Left ventricle myocardium inferior (tissue), 1 donor: ENCODE measurements at regions not wholly inside any gene's neighbourhood (a gene's known extent, or its start where the extent isn't known, plus 50 kb on each side); places are given as distances from the start of the nearest gene placed in this dataset.

ENCODE experiments used
- DNase-seq: peaks from one replicate; pipeline ENCODE4 v3.0.0-alpha.2; 2020
- H3K27ac ChIP-seq: fragments of 200-600 bp; replicated peaks from 2 replicates; pipeline ENCODE4 v1.8.0; 2021
- H3K27me3 ChIP-seq: fragments of 200-600 bp; 2 replicates; pipeline ENCODE4 v1.8.0; 2021; ENCODE audit warnings: low read depth
- H3K36me3 ChIP-seq: fragments of 200-600 bp; 2 replicates; pipeline ENCODE4 v1.8.0; 2021
- H3K4me1 ChIP-seq: fragments of 200-600 bp; 2 replicates; pipeline ENCODE4 v1.8.0; 2021
- H3K4me3 ChIP-seq: fragments of 200-600 bp; 2 replicates; pipeline ENCODE4 v1.8.0; 2021; ENCODE audit warnings: mild to moderate bottlenecking, moderate library complexity
- H3K9me3 ChIP-seq: fragments of 200-600 bp; replicated peaks from 2 replicates; pipeline ENCODE4 v1.8.0; 2021
- intact Hi-C: fragments of 100-400 bp; cut with micrococcal nuclease; formaldehyde crosslinking; loops from one replicate; pipeline ENCODE4 v1.11.0; 2022
- TF ChIP-seq, protein P1 (sequence below): fragments of 200-600 bp; IDR thresholded peaks from 2 replicates; pipeline ENCODE4 v1.8.0; 2021; ENCODE audit warnings: antibody characterized with exemption, mild to moderate bottlenecking, borderline replicate concordance
- donor health status: DM: no; HTN: yes; CAD: no; lungs with severe emphysema.

DNA sequence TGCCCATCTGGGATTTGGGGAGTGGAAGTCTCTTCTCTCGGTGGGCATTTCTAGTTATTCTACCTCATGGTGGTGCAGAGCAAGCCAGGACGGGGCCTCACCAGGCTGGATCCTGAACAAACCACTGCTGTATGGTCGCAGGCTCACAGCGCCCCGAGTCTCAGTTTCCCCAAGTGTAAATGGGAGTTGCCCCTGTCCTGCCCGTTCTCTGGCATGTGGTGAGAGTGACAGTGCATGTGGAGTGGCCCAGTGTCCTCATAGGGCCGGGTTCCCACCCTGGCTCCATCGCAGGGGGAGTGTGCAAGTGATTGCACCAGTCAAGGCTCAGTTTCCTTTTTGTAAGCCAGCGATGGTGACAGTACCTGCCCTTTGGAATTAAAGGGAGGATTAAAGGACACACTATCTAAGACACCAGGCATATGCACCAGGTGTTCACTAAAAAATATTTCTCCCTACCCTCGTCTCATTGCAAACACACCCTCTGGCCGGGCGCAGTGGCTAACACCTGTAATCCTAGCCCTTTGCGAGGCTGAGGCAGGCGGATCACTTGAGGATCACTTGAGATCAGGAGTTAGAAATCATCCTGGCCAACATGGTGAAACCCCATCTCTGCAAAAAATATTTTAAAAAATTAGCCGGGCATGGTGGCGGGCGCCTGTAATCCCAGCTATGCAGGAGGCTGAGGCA is 173.3 kb upstream of the MYCN start:
- Histone ChIP-seq H3K9me3 (no peaks in the 10 kb centered on the region), H3K4me3 (no peak overlapping the region), H3K36me3 (no peaks in the 10 kb centered on the region), H3K27ac (no peak overlapping the region), H3K27me3 (no peaks in the 10 kb centered on the region), H3K4me1 (no peaks in the 10 kb centered on the region)
- TF ChIP-seq, protein P1, sequence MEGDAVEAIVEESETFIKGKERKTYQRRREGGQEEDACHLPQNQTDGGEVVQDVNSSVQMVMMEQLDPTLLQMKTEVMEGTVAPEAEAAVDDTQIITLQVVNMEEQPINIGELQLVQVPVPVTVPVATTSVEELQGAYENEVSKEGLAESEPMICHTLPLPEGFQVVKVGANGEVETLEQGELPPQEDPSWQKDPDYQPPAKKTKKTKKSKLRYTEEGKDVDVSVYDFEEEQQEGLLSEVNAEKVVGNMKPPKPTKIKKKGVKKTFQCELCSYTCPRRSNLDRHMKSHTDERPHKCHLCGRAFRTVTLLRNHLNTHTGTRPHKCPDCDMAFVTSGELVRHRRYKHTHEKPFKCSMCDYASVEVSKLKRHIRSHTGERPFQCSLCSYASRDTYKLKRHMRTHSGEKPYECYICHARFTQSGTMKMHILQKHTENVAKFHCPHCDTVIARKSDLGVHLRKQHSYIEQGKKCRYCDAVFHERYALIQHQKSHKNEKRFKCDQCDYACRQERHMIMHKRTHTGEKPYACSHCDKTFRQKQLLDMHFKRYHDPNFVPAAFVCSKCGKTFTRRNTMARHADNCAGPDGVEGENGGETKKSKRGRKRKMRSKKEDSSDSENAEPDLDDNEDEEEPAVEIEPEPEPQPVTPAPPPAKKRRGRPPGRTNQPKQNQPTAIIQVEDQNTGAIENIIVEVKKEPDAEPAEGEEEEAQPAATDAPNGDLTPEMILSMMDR = no peak
- DNase-seq = no peak
- intact Hi-C loops = no loop called here

DNA sequence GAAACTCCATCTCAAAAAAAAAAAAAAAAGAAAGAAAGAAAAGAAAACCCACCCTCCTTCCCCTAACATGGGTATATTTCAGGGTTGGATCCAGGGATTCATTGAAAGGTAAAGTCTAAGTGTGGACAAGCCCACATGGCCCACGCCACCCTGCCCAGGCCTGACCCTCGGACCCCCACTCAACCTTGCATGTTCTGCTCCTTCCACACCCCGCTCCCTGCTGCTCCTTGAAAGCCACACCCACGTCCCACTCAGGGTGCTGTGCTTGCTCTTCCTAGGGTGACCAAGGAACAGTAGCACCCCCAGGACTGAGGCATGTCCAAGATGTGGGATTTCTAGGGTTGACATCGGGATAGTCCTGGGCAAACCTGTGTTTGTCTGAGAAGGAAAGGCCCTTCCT is 172.7 kb upstream of the MYCN start:
- intact Hi-C loops = no loop called here
- Histone ChIP-seq H3K27ac (no peak overlapping the region), H3K9me3 (no peaks in the 10 kb centered on the region), H3K36me3 (no peaks in the 10 kb centered on the region), H3K4me3 (no peak overlapping the region), H3K4me1 (no peaks in the 10 kb centered on the region), H3K27me3 (no peaks in the 10 kb centered on the region)
- TF ChIP-seq, protein P1 = no peak
- no peak for DNase-seq

- DNase-seq = no peak
Observed at GRCh38 chr2:15768142-15768541, 172.2 kb upstream of the MYCN start.

DNA sequence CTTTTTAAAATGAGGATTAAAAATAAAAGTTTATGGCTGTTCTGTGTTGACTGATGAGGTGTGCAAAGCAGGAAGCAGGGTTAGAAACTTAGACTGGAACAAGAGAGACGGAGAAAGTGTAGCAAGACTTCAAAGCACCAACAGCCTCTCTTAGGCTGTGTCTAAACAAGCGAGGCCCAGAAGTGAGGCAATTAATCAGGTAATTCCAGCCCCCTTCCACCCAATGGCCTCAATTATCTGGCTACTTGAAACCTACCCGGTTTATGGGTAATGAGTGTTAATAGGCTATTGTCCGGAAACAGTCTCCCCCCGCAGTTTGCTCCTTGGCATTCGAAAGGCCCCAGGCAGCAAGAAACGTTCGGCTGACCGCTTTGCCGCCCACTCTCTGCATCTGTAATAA is 171.7 kb upstream of the MYCN start:
- intact Hi-C loops = no loop called here
- no peak for DNase-seq
- H3K27ac ChIP-seq = no peak overlapping the region
- H3K4me1 ChIP-seq = no peaks in the 10 kb centered on the region
- H3K36me3 ChIP-seq = no peaks in the 10 kb centered on the region
- no peaks in the 10 kb centered on the region for H3K27me3 ChIP-seq
- TF ChIP-seq, protein P1 = no peak
- H3K4me3 ChIP-seq = no peak overlapping the region
- no peaks in the 10 kb centered on the region for H3K9me3 ChIP-seq

More at GRCh38 chr2:15768142-15768541, 172.2 kb upstream of the MYCN start:
- no peaks in the 10 kb centered on the region for H3K36me3 ChIP-seq
- H3K27ac ChIP-seq = no peak overlapping the region
- no peaks in the 10 kb centered on the region for H3K27me3 ChIP-seq
- no peaks in the 10 kb centered on the region for H3K9me3 ChIP-seq
- no peak overlapping the region for H3K4me3 ChIP-seq
- intact Hi-C loops = no loop called here
- TF ChIP-seq, protein P1 = no peak
- no peaks in the 10 kb centered on the region for H3K4me1 ChIP-seq

GRCh38 chr2:15769235-15769634 is 171.1 kb upstream of the MYCN start:
- no peak overlapping the region for H3K27ac ChIP-seq
- H3K36me3 ChIP-seq = no peaks in the 10 kb centered on the region
- TF ChIP-seq, protein P1 = no peak
- H3K27me3 ChIP-seq = no peaks in the 10 kb centered on the region
- H3K4me1 ChIP-seq = no peaks in the 10 kb centered on the region
- H3K4me3 ChIP-seq = no peak overlapping the region
- H3K9me3 ChIP-seq = no peaks in the 10 kb centered on the region
- DNase-seq = no peak
- intact Hi-C loops = no loop called here
